HFF-Myc (cell line): ENCODE measurements at regions not wholly inside any gene's neighbourhood (a gene's known extent, or its start where the extent isn't known, plus 50 kb on each side); places are given as distances from the start of the nearest gene placed in this dataset.

Experiments used
- DNase-seq: peaks from one replicate; pipeline ENCODE4 v3.0.0-alpha.2; 2011; ENCODE audit warnings: low read depth; ENCODE audit errors: extremely low read depth
- H3K4me3 ChIP-seq: replicated peaks from 2 replicates; pipeline ENCODE4 v1.5.1; 2011; ENCODE audit warnings: low read depth, mild to moderate bottlenecking, control low read depth, low read length
- CTCF ChIP-seq: IDR thresholded peaks from 2 replicates; pipeline ENCODE4 v1.5.1; 2012; ENCODE audit warnings: mild to moderate bottlenecking, low read depth, low read length, control low read depth; ENCODE audit errors: missing control alignments

- TF ChIP-seq CTCF: no peak
- no peak for DNase-seq
- H3K4me3 ChIP-seq: no peak overlapping the region
These were observed 87.9 kb upstream of the LINGO1 start for GRCh38 chr15:77720655-77721054.

- no peak for TF ChIP-seq CTCF
- no peak for DNase-seq
- no peak overlapping the region for H3K4me3 ChIP-seq
These were observed 87.5 kb upstream of the LINGO1 start for GRCh38 chr15:77720173-77720572.

- no peak for TF ChIP-seq CTCF
- no peak overlapping the region for H3K4me3 ChIP-seq
- no peak for DNase-seq
These were observed 86.7 kb upstream of the LINGO1 start for GRCh38 chr15:77719450-77719849.

- no peak overlapping the region for H3K4me3 ChIP-seq
- TF ChIP-seq CTCF: no peak
- no peak for DNase-seq
These were observed 84.8 kb upstream of the LINGO1 start for GRCh38 chr15:77717333-77717990.

- no peak for TF ChIP-seq CTCF
- no peak for DNase-seq
- H3K4me3 ChIP-seq: no peak overlapping the region
These were observed 84.1 kb upstream of the LINGO1 start for GRCh38 chr15:77716632-77717332.

GRCh38 chr15:77715860-77716259, 83.1 kb upstream of the LINGO1 start:
- DNase-seq: no peak
- no peak for TF ChIP-seq CTCF
- no peak overlapping the region for H3K4me3 ChIP-seq
